Endothelial cell of umbilical vein (primary cell): ENCODE measurements at regions not wholly inside any gene's neighbourhood (a gene's known extent, or its start where the extent isn't known, plus 50 kb on each side); places are given as distances from the start of the nearest gene placed in this dataset.

Experiments
- BruUV-seq: library from RNA; stranded (reverse); fragments of 400-500 nt; replicated peaks from 2 replicates; lab custom pipeline; 2021; lab: Mats Ljungman, UMichigan
- CTCF ChIA-PET: fragments of 300-600, 350-600 bp; sonication (Branson Sonifier 250); formaldehyde crosslinking; loops from one replicate; lab custom pipeline; 2021; ENCODE audit warnings: antibody characterized with exemption, inconsistent platforms; lab: Charles Lee
- POLR2A ChIA-PET: fragments of 300-600, 350-600 bp; sonication (Branson Sonifier 250); formaldehyde crosslinking; loops from one replicate; lab custom pipeline; 2021; ENCODE audit warnings: antibody characterized with exemption, inconsistent platforms; lab: Charles Lee
- DNase-seq: peaks from one replicate; pipeline ENCODE4 v3.0.0-alpha.2; 2011; ENCODE audit warnings: low read depth, low spot score
- FAIRE-seq: peaks from 2 replicates; lab custom pipeline; 2011; peaks lifted over from hg19 to GRCh38; lab: Jason Lieb, UNC
- H2AFZ ChIP-seq: 2 replicates; pipeline ENCODE4 v1.6.0; 2012; ENCODE audit warnings: low read depth, low read length, control low read depth, inconsistent platforms
- H3K27ac ChIP-seq: 2 replicates; pipeline ENCODE4 v1.5.1; 2011; ENCODE audit warnings: low read depth, mild to moderate bottlenecking, control low read depth, low read length, moderate library complexity; ENCODE audit not compliant: insufficient read depth
- H3K27me3 ChIP-seq, 2 experiments: 2 replicates each; pipeline versions ENCODE4 v1.6.0 to v1.6.1; 2011; ENCODE audit warnings: low read length in 2 of 2, mixed read lengths in 1 of 2; ENCODE audit not compliant: control insufficient read depth in 2 of 2, insufficient read depth in 2 of 2
- H3K36me3 ChIP-seq, 2 experiments: 2 replicates in 1 of 2; 3 replicates in 1 of 2; pipeline ENCODE4 v1.5.1; 2011; ENCODE audit warnings: low read length in 2 of 2, mild to moderate bottlenecking in 1 of 2, moderate library complexity in 1 of 2; ENCODE audit not compliant: control insufficient read depth in 2 of 2, insufficient read depth in 2 of 2; ENCODE audit errors: extremely low read depth in 1 of 2
- H3K4me1 ChIP-seq: 3 replicates; pipeline ENCODE4 v1.5.1; 2011; ENCODE audit warnings: mild to moderate bottlenecking, low read length; ENCODE audit not compliant: control insufficient read depth, insufficient read depth; ENCODE audit errors: extremely low read depth
- H3K4me2 ChIP-seq: 2 replicates; pipeline ENCODE4 v1.6.1; 2011; ENCODE audit warnings: low read length, control low read depth, mixed read lengths; ENCODE audit not compliant: insufficient read depth
- H3K4me3 ChIP-seq, 3 experiments: fragments of 200-600 bp in 1 of 3; sonication (generic), shearing (Covaris generic) in 1 of 3; replicated peaks in 1 of 3; 2 replicates each; pipeline ENCODE4 v1.5.1; 2011 to 2016; ENCODE audit warnings: control low read depth in 3 of 3, low read length in 3 of 3, mild to moderate bottlenecking in 2 of 3, inconsistent platforms in 1 of 3, low read depth in 1 of 3, moderate library complexity in 1 of 3; ENCODE audit not compliant: insufficient read depth in 1 of 3
- H3K79me2 ChIP-seq: 2 replicates; pipeline ENCODE4 v1.6.0; 2012; ENCODE audit warnings: low read length, inconsistent platforms; ENCODE audit not compliant: control insufficient read depth, insufficient read depth
- H3K9ac ChIP-seq: replicated peaks from 2 replicates; pipeline ENCODE3; 2011; ENCODE audit warnings: low read length, control low read depth; ENCODE audit not compliant: insufficient read depth; ENCODE audit errors: extremely low read depth
- H3K9me1 ChIP-seq: replicated peaks from 3 replicates; pipeline ENCODE4 v1.6.0; 2011; ENCODE audit warnings: mild to moderate bottlenecking, low read length; ENCODE audit not compliant: control insufficient read depth, insufficient read depth; ENCODE audit errors: extremely low read depth
- H3K9me3 ChIP-seq: replicated peaks from 2 replicates; pipeline ENCODE4 v1.5.1; 2012; ENCODE audit warnings: low read length, inconsistent platforms; ENCODE audit not compliant: control insufficient read depth, insufficient read depth
- H4K20me1 ChIP-seq: replicated peaks from 2 replicates; pipeline ENCODE3; 2011; ENCODE audit warnings: mild to moderate bottlenecking, low read length; ENCODE audit not compliant: control insufficient read depth, insufficient read depth; ENCODE audit errors: extremely low read depth
- FOS ChIP-seq: IDR thresholded peaks from 2 replicates; pipeline ENCODE4 v1.6.1; 2011; ENCODE audit warnings: mild to moderate bottlenecking, low read length, moderate library complexity, borderline replicate concordance; ENCODE audit not compliant: insufficient read depth
- GATA2 ChIP-seq: IDR thresholded peaks from 2 replicates; pipeline ENCODE4 v1.7.0; 2011; ENCODE audit warnings: low read depth, mild to moderate bottlenecking, moderate library complexity, mixed read lengths, low read length; ENCODE audit not compliant: insufficient read length, insufficient read depth
- MYC ChIP-seq: IDR thresholded peaks from one replicate; pipeline ENCODE4 v1.6.1; 2011; ENCODE audit warnings: mild to moderate bottlenecking, low read depth, low read length
- dilution Hi-C: fragments of 300-500 bp; cut with MboI; formaldehyde crosslinking; loops from one replicate; pipeline ENCODE4 v1.15.0; 2019; ENCODE audit warnings: low sequenced_read_pairs; ENCODE audit not compliant: extremely low pct_ligation_motif_present
- intact Hi-C: fragments of 100-400 bp; cut with micrococcal nuclease; formaldehyde crosslinking; loops from one replicate; pipeline ENCODE4 v1.10.0; 2022
- TF ChIP-seq, protein P1 (sequence below), 2 donors: IDR thresholded peaks; 1 replicate in 1 of 2; 2 replicates in 1 of 2; pipeline ENCODE4 v1.5.1; 2011; ENCODE audit warnings: low read length in 2 of 2, mild to moderate bottlenecking in 2 of 2, moderate library complexity in 2 of 2, control low read depth in 1 of 2, inconsistent platforms in 1 of 2, low read depth in 1 of 2; ENCODE audit not compliant: insufficient read depth in 1 of 2; ENCODE audit errors: extremely low read depth in 1 of 2

DNA sequence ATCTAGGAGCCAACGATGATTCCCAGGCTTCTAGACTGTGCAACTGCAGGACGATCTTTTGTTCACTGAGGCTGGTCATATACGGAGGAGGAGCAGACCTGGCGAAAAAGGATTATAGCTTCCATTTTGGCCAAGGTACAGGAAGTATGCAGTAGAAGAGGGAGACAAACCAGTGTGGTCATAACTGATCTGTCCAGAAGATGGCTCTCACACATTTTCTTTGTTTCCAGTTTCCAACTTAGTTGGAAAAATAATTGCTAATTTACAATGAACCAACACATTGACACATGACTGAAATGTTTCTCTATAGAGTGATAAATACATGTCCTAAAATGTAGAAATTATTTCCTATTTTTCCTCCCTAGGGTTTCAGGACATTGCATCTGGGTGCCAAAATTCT is 364.1 kb upstream of the BTBD3 start:
- POLR2A ChIA-PET = no interaction called here
- BruUV-seq = no TSS peak
- TF ChIP-seq, protein P1, sequence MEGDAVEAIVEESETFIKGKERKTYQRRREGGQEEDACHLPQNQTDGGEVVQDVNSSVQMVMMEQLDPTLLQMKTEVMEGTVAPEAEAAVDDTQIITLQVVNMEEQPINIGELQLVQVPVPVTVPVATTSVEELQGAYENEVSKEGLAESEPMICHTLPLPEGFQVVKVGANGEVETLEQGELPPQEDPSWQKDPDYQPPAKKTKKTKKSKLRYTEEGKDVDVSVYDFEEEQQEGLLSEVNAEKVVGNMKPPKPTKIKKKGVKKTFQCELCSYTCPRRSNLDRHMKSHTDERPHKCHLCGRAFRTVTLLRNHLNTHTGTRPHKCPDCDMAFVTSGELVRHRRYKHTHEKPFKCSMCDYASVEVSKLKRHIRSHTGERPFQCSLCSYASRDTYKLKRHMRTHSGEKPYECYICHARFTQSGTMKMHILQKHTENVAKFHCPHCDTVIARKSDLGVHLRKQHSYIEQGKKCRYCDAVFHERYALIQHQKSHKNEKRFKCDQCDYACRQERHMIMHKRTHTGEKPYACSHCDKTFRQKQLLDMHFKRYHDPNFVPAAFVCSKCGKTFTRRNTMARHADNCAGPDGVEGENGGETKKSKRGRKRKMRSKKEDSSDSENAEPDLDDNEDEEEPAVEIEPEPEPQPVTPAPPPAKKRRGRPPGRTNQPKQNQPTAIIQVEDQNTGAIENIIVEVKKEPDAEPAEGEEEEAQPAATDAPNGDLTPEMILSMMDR (IDR thresholded peaks at IDR 0.05; ENCODE audit: extremely low read depth in 1 of 2, insufficient read depth in 1 of 2, low read depth in 1 of 2, low read length in 2 of 2) = peak in 1 of 2 donors; percentile 8
- TF ChIP-seq MYC = no peak
- Histone ChIP-seq H3K9me3 (no peaks in the 10 kb centered on the region), H3K4me2 (no peak overlapping the region), H3K79me2 (no peaks in the 10 kb centered on the region), H4K20me1 (no peaks in the 10 kb centered on the region), H3K4me3 (no peak overlapping the region), H3K4me1 (no peaks in the 10 kb centered on the region), H3K27me3 (peaks cover 0 to 2% of the 10 kb centered on the region in 2 experiments), H3K9ac (no peak overlapping the region), H3K36me3 (no peaks in the 10 kb centered on the region), H3K27ac (no peak overlapping the region), H3K9me1 (no peaks in the 10 kb centered on the region), H2AFZ (no peak overlapping the region)
- intact Hi-C loops (no loop called here), dilution Hi-C loops (no loop called here)
- FAIRE-seq = no peak
- CTCF ChIA-PET = interaction anchor here (0.5 kb wide), 1 partner anchor 454 kb away, joined by 3 read pairs; no protein-coding TSS in a partner anchor
- peak; percentile 7 for DNase-seq

DNA sequence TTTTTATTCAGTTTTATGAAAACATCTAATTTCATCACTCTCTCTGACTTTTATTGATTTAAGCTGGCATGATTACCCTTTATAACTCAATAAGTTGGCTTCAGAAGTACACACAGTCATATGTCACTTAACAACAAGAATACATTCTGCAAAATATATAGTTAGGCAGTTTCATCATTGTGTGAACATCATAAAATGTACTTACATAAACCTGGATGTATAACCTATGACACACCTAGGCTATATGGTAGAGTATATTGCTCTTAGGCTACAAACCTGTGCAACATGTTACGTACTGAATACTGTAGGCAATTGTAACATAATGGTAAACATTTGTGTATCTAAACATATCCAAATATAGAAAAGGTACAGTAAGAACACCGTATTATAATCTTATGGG is 362.2 kb upstream of the BTBD3 start:
- Histone ChIP-seq H3K79me2 (no peaks in the 10 kb centered on the region), H4K20me1 (no peaks in the 10 kb centered on the region), H3K4me2 (no peak overlapping the region), H3K9me1 (no peaks in the 10 kb centered on the region), H3K9ac (no peak overlapping the region), H3K4me1 (no peaks in the 10 kb centered on the region), H3K27ac (no peak overlapping the region), H2AFZ (no peak overlapping the region), H3K9me3 (no peaks in the 10 kb centered on the region), H3K4me3 (no peak overlapping the region), H3K27me3 (peaks cover 0 to 2% of the 10 kb centered on the region in 2 experiments), H3K36me3 (no peaks in the 10 kb centered on the region)
- no peak for TF ChIP-seq FOS
- no peak for TF ChIP-seq GATA2
- intact Hi-C loops = no loop called here
- no TSS peak for BruUV-seq
- DNase-seq = no peak
- dilution Hi-C loops = no loop called here
- POLR2A ChIA-PET = no interaction called here
- FAIRE-seq = no peak
- CTCF ChIA-PET = no interaction called here
